Activated T-cell treated with anti-CD3 and anti-CD28 coated beads for 1 hour (primary cell): ENCODE measurements at regions not wholly inside any gene's neighbourhood (a gene's known extent, or its start where the extent isn't known, plus 50 kb on each side); places are given as distances from the start of the nearest gene placed in this dataset.
"Not testable (repeated sequence)": the region's sequence is repeated elsewhere in the genome, so short reads cannot be mapped to it uniquely, and the experiment has no call there.

ENCODE experiments used
- DNase-seq: peaks from one replicate; pipeline ENCODE4 v3.0.0-alpha.2; 2020; ENCODE audit warnings: low read depth

- no peak for DNase-seq
Observed at GRCh38 chr17:14732211-14732610, 431.3 kb downstream of the HS3ST3B1 start.

GRCh38 chr17:14731591-14731990 is 430.7 kb downstream of the HS3ST3B1 start:
- no peak for DNase-seq

GRCh38 chr17:14730821-14731220 is 429.9 kb downstream of the HS3ST3B1 start:
- no peak for DNase-seq

- no peak for DNase-seq
Observed at GRCh38 chr17:14725729-14726128, 424.8 kb downstream of the HS3ST3B1 start.

- DNase-seq, result no peak
Observed at GRCh38 chr17:14724770-14725169, 423.9 kb downstream of the HS3ST3B1 start.

GRCh38 chr17:14723349-14723748 is 422.5 kb downstream of the HS3ST3B1 start:
- DNase-seq, result not testable (repeated sequence)

- no peak for DNase-seq
Observed at GRCh38 chr17:14719942-14720341, 419.1 kb downstream of the HS3ST3B1 start.

GRCh38 chr17:14717859-14718258 is 417.0 kb downstream of the HS3ST3B1 start:
- DNase-seq, result no peak

GRCh38 chr17:14715561-14715960 is 414.7 kb downstream of the HS3ST3B1 start:
- no peak for DNase-seq

- DNase-seq, result no peak
Observed at GRCh38 chr17:14712611-14713021, 411.7 kb downstream of the HS3ST3B1 start.

GRCh38 chr17:14704121-14704520 is 403.2 kb downstream of the HS3ST3B1 start:
- DNase-seq, result no peak

- DNase-seq, result no peak
Observed at GRCh38 chr17:14701886-14702285, 401.0 kb downstream of the HS3ST3B1 start.

- DNase-seq, result no peak
Observed at GRCh38 chr17:14699574-14700185, 398.8 kb downstream of the HS3ST3B1 start.

- DNase-seq, result no peak
Observed at GRCh38 chr17:14693382-14693781, 392.5 kb downstream of the HS3ST3B1 start.

GRCh38 chr17:14690704-14691103 is 389.8 kb downstream of the HS3ST3B1 start:
- no peak for DNase-seq

GRCh38 chr17:14688134-14688533 is 387.3 kb downstream of the HS3ST3B1 start:
- DNase-seq, result no peak

GRCh38 chr17:14672830-14673229 is 371.9 kb downstream of the HS3ST3B1 start:
- DNase-seq, result no peak

GRCh38 chr17:14670861-14671260 is 370.0 kb downstream of the HS3ST3B1 start:
- DNase-seq, result no peak

- no peak for DNase-seq
Observed at GRCh38 chr17:14664511-14664910, 363.6 kb downstream of the HS3ST3B1 start.

- DNase-seq, result no peak
Observed at GRCh38 chr17:14641117-14641516, 340.2 kb downstream of the HS3ST3B1 start.

GRCh38 chr17:14637260-14637659 is 336.4 kb downstream of the HS3ST3B1 start:
- DNase-seq, result no peak

GRCh38 chr17:14630621-14631020 is 329.7 kb downstream of the HS3ST3B1 start:
- DNase-seq, result no peak

GRCh38 chr17:14630046-14630445 is 329.2 kb downstream of the HS3ST3B1 start:
- DNase-seq, result no peak

GRCh38 chr17:14622615-14623101 is 321.8 kb downstream of the HS3ST3B1 start:
- DNase-seq, result no peak
